ENCODE measurements at regions not wholly inside any gene's neighbourhood (a gene's known extent, or its start where the extent isn't known, plus 50 kb on each side); places are given as distances from the start of the nearest gene placed in this dataset.

- TF ChIP-seq CTCF (IDR thresholded peaks at IDR 0.05; ENCODE audit: insufficient read depth, low read length), result no peak
- TF ChIP-seq POLR2AphosphoS5 (IDR thresholded peaks at IDR 0.05; ENCODE audit: low read depth), result no peak
- TF ChIP-seq REST (IDR thresholded peaks at IDR 0.05; ENCODE audit: insufficient replicate concordance, low read depth), result no peak
- TF ChIP-seq GABPA (IDR thresholded peaks at IDR 0.05; ENCODE audit: low read depth), result no peak
- TF ChIP-seq SPI1 (IDR thresholded peaks at IDR 0.05; ENCODE audit: borderline replicate concordance, low read depth), result no peak
Measured at GRCh38 chr18:65265761-65266160, 485.1 kb upstream of the CDH7 start.
